Mucosa of gallbladder (tissue), 1 donor: ENCODE measurements at regions not wholly inside any gene's neighbourhood (a gene's known extent, or its start where the extent isn't known, plus 50 kb on each side); places are given as distances from the start of the nearest gene placed in this dataset.

Experiments used
- DNase-seq: peaks from one replicate; pipeline ENCODE4 v3.0.0-alpha.2; 2020; ENCODE audit warnings: low spot score
- donor health status: DM: no; HTN: no; CAD: no.

- no peak for DNase-seq
Observed at GRCh38 chr7:159263430-159263829, 118.8 kb upstream of the VIPR2 start.

- DNase-seq: no peak
Observed at GRCh38 chr7:159253657-159254056, 109.0 kb upstream of the VIPR2 start.

- no peak for DNase-seq
Observed at GRCh38 chr7:159250471-159250870, 105.8 kb upstream of the VIPR2 start.

- DNase-seq: no peak
Observed at GRCh38 chr7:159249671-159250070, 105.0 kb upstream of the VIPR2 start.

- DNase-seq: no peak
Observed at GRCh38 chr7:159247910-159248309, 103.2 kb upstream of the VIPR2 start.

GRCh38 chr7:159246702-159247480 lies 102.2 kb upstream of the VIPR2 start:
- DNase-seq: no peak

- DNase-seq: no peak
Observed at GRCh38 chr7:159240962-159241361, 96.3 kb upstream of the VIPR2 start.

- DNase-seq: no peak
Observed at GRCh38 chr7:159239028-159239427, 94.4 kb upstream of the VIPR2 start.

- no peak for DNase-seq
Observed at GRCh38 chr7:159238541-159238940, 93.9 kb upstream of the VIPR2 start.

GRCh38 chr7:159237022-159237653 lies 92.5 kb upstream of the VIPR2 start:
- DNase-seq: no peak

- no peak for DNase-seq
Observed at GRCh38 chr7:159231017-159231416, 86.3 kb upstream of the VIPR2 start.

GRCh38 chr7:159229683-159230475 lies 85.2 kb upstream of the VIPR2 start:
- DNase-seq: no peak

GRCh38 chr7:159227433-159227832 lies 82.8 kb upstream of the VIPR2 start:
- DNase-seq: peak; percentile 34

- DNase-seq: no peak
Observed at GRCh38 chr7:159226011-159226702, 81.5 kb upstream of the VIPR2 start.

- no peak for DNase-seq
Observed at GRCh38 chr7:159218607-159219006, 73.9 kb upstream of the VIPR2 start.

- no peak for DNase-seq
Observed at GRCh38 chr7:159218170-159218569, 73.5 kb upstream of the VIPR2 start.

- DNase-seq: no peak
Observed at GRCh38 chr7:159215076-159215475, 70.4 kb upstream of the VIPR2 start.

GRCh38 chr7:159213253-159213652 lies 68.6 kb upstream of the VIPR2 start:
- no peak for DNase-seq

GRCh38 chr7:159212226-159212625 lies 67.6 kb upstream of the VIPR2 start:
- no peak for DNase-seq

GRCh38 chr7:159211540-159212182 lies 67.0 kb upstream of the VIPR2 start:
- DNase-seq: no peak

GRCh38 chr7:159210581-159211235 lies 66.0 kb upstream of the VIPR2 start:
- DNase-seq: no peak
